GM13976 (cell line): ENCODE measurements at regions not wholly inside any gene's neighbourhood (a gene's known extent, or its start where the extent isn't known, plus 50 kb on each side); places are given as distances from the start of the nearest gene placed in this dataset.
"Not testable (repeated sequence)": the region's sequence is repeated elsewhere in the genome, so short reads cannot be mapped to it uniquely, and the experiment has no call there.

ENCODE experiments used
- DNase-seq: peaks from one replicate; pipeline ENCODE4 v3.0.0; 2012; ENCODE audit warnings: low spot score
- in situ Hi-C: fragments of 300-500 bp; cut with MboI; formaldehyde crosslinking; loops from one replicate; pipeline ENCODE4 v1.12.0; 2022; ENCODE audit warnings: low sequenced_read_pairs, mixed read lengths, inconsistent platforms; ENCODE audit not compliant: unreplicated experiment
- TF ChIP-seq, protein P1 (sequence below): IDR thresholded peaks from 2 replicates; pipeline ENCODE4 v1.5.1; 2012; ENCODE audit warnings: borderline replicate concordance, mild to moderate bottlenecking; ENCODE audit not compliant: insufficient read depth; ENCODE audit errors: extremely low read depth, missing control alignments, control extremely low read depth

DNA sequence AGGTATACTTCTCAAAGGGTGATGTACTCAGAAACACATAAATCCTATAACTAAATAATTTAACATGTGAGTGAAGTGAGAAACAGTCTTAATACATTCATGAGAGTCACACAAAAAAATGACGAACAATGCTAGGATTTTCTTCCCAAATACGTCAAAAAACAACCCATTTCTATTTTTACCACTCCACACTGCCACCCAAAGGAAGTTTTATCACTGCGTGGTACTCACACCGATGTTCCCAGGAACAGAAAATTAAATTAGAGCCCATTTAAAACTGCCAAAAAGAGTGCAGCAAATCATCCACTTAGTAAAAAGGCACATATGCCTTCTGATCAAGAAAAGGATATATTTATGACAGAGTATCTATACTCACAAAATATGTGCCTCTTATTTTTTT, 710.9 kb upstream of the FAT3 start:
- TF ChIP-seq, protein P1, sequence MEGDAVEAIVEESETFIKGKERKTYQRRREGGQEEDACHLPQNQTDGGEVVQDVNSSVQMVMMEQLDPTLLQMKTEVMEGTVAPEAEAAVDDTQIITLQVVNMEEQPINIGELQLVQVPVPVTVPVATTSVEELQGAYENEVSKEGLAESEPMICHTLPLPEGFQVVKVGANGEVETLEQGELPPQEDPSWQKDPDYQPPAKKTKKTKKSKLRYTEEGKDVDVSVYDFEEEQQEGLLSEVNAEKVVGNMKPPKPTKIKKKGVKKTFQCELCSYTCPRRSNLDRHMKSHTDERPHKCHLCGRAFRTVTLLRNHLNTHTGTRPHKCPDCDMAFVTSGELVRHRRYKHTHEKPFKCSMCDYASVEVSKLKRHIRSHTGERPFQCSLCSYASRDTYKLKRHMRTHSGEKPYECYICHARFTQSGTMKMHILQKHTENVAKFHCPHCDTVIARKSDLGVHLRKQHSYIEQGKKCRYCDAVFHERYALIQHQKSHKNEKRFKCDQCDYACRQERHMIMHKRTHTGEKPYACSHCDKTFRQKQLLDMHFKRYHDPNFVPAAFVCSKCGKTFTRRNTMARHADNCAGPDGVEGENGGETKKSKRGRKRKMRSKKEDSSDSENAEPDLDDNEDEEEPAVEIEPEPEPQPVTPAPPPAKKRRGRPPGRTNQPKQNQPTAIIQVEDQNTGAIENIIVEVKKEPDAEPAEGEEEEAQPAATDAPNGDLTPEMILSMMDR = no peak
- no peak for DNase-seq
- in situ Hi-C loops = no loop called here

GRCh38 chr11:91497847-91498246, 726.8 kb upstream of the FAT3 start:
- no peak for DNase-seq
- TF ChIP-seq, protein P1 = no peak
- in situ Hi-C loops = no loop called here

- TF ChIP-seq, protein P1 = no peak
- no peak for DNase-seq
- in situ Hi-C loops = no loop called here
Measured at GRCh38 chr11:91495837-91496236, 728.8 kb upstream of the FAT3 start.

DNA sequence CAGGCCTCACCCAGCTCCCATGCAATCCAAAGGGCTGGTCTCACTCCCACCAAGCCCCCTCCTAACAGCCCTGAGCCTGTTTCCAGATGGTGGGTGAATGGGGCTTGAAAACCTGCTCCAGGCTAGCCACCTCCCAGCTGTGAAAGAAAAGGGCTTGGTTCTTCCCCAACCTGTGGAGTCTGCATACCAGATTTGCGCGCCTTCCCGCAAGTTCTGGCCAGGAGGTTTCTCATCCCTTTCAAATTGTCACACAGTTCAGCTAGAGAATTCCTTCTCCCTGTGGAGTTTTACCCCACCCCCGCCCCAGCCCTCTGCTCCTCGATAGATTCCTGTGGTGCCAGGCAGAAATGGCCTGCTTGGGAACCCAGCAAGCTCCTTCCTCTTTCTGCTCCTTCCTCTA, 734.6 kb upstream of the FAT3 start:
- DNase-seq = no peak
- TF ChIP-seq, protein P1 = no peak
- in situ Hi-C loops = no loop called here

DNA sequence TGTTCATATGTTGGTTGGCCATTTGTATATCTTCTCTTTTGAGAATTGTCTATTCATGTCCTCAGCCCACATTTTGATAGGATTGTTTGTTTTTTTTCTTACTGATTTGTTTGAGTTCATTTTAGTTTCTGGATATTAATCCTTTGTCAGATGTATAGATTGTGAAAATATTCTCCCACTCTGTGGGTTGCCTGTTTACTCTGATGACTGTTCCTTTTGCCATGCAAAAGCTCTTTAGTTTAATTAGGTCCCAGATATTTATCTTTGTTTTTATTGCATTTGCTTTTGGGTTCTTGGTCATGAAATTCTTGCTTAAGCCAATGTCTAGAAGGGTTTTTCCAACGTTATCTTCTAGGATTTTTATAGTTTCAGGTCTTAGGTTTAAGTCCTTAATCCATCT, 740.7 kb upstream of the FAT3 start:
- DNase-seq, in situ Hi-C loops: not testable (repeated sequence)

- DNase-seq, in situ Hi-C loops: not testable (repeated sequence)
Measured at GRCh38 chr11:91481875-91482274, 742.7 kb upstream of the FAT3 start.

GRCh38 chr11:91470656-91471055, 754.0 kb upstream of the FAT3 start:
- DNase-seq = no peak
- in situ Hi-C loops = no loop called here
- TF ChIP-seq, protein P1 = no peak

DNA sequence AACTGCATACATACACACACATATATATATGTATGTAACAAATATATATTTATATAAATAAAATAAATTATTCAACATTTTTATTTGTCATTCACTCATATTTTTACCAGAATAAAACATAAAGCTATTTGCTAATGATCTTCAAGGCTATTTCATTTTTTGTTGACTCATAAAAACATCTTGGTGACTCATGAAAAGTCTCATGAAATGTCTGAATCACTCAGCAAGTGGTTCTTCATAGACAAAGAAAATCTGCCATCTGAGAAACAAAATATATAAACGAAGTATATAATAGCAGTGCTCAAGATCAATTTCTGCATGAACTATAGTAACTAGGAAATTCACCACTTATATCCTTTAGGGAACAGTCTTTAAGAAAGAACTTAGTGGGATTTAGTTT, 764.8 kb upstream of the FAT3 start:
- DNase-seq = no peak
- TF ChIP-seq, protein P1 = no peak
- in situ Hi-C loops = no loop called here
